A549 (cell line): ENCODE measurements at regions not wholly inside any gene's neighbourhood (a gene's known extent, or its start where the extent isn't known, plus 50 kb on each side); places are given as distances from the start of the nearest gene placed in this dataset.

ENCODE experiments used
- ATAC-seq, 2 experiments: fragments of 200-7000 bp in 1 of 2; fragments of >200 bp in 1 of 2; cut with Nextera tagmentation in 1 of 2; cut with Tn5 transposase in 1 of 2; 3 replicates each; pipeline versions ENCODE4 v1.8.0 to v1.9.1; 2018 to 2020; ENCODE audit warnings: mild to moderate bottlenecking in 1 of 2, moderate library complexity in 1 of 2
- CTCF ChIA-PET: fragments of 300-600 bp; sonication (Branson Sonifier 250); formaldehyde crosslinking; extraction: SDS; loops from one replicate; lab custom pipeline; 2021; ENCODE audit warnings: antibody characterized with exemption, inconsistent platforms; lab: Yijun Ruan, JAX
- POLR2A ChIA-PET: fragments of 350-600 bp; formaldehyde crosslinking; extraction: SDS; loops from one replicate; lab custom pipeline; 2021; ENCODE audit warnings: antibody characterized with exemption, inconsistent platforms; lab: Yijun Ruan, JAX
- DNase-seq, 2 experiments: peaks; one replicate each; pipeline versions ENCODE4 v3.0.0 to v3.0.0-alpha.2; 2011 to 2016; ENCODE audit warnings: low read depth in 1 of 2, low spot score in 1 of 2
- FAIRE-seq: peaks from 2 replicates; lab custom pipeline; 2011; peaks lifted over from hg19 to GRCh38; lab: Jason Lieb, UNC
- H3K27ac ChIP-seq, 2 experiments: fragments of >200 bp; sonication (Bioruptor Twin); formaldehyde crosslinking; 3 replicates each; pipeline ENCODE4 v1.5.1; 2016 to 2017
- H3K4me1 ChIP-seq: fragments of >200 bp; sonication (Bioruptor Twin); formaldehyde crosslinking; 3 replicates; pipeline ENCODE4 v1.6.1; 2016
- H3K4me2 ChIP-seq: fragments of >200 bp; sonication (Bioruptor Twin); formaldehyde crosslinking; 3 replicates; pipeline ENCODE4 v1.6.1; 2016
- H3K4me3 ChIP-seq: fragments of >200 bp; sonication (Bioruptor Twin); formaldehyde crosslinking; 3 replicates; pipeline ENCODE4 v1.5.1; 2016
- H3K9me3 ChIP-seq: fragments of >200 bp; sonication (Bioruptor Twin); formaldehyde crosslinking; 3 replicates; pipeline ENCODE4 v1.6.1; 2016
- ATOH8 ChIP-seq: fragments of 250-450 bp; sonication (Bioruptor Pico); IDR thresholded peaks from 2 replicates; pipeline ENCODE4 v1.5.0; 2020; ENCODE audit warnings: low read depth, mild to moderate bottlenecking, moderate library complexity
- BCL3 ChIP-seq: fragments of >200 bp; sonication (Bioruptor Twin); formaldehyde crosslinking; IDR thresholded peaks from 3 replicates; pipeline ENCODE4 v1.6.1; 2016
- BHLHE40 ChIP-seq: IDR thresholded peaks from 2 replicates; pipeline ENCODE4 v1.6.1; 2012; ENCODE audit warnings: low read depth, low read length, inconsistent platforms
- CHD4 ChIP-seq: fragments of 200-600 bp; sonication (generic); IDR thresholded peaks from 2 replicates; pipeline ENCODE4 v1.6.1; 2016; ENCODE audit warnings: antibody characterized with exemption, mild to moderate bottlenecking, borderline replicate concordance
- E2F6 ChIP-seq: IDR thresholded peaks from 2 replicates; pipeline ENCODE4 v1.6.1; 2012; ENCODE audit warnings: low read depth, borderline replicate concordance
- EHF ChIP-seq: fragments of 250-450 bp; sonication (Bioruptor Pico); IDR thresholded peaks from 2 replicates; pipeline ENCODE4 v1.5.0; 2020; ENCODE audit warnings: mild to moderate bottlenecking
- ELK1 ChIP-seq: fragments of 150-350 bp; IDR thresholded peaks from 2 replicates; pipeline ENCODE4 v1.6.1; 2014; ENCODE audit warnings: low read depth, mild to moderate bottlenecking, low read length
- FOSB ChIP-seq: fragments of 250-450 bp; sonication (Bioruptor Pico); IDR thresholded peaks from 2 replicates; pipeline ENCODE4 v1.5.0; 2020; ENCODE audit warnings: mild to moderate bottlenecking, moderate library complexity
- GATA3 ChIP-seq: IDR thresholded peaks from 2 replicates; pipeline ENCODE4 v1.6.1; 2012; ENCODE audit warnings: borderline replicate concordance
- HES2 ChIP-seq: fragments of >200 bp; sonication (Bioruptor Twin); formaldehyde crosslinking; IDR thresholded peaks from 2 replicates; pipeline ENCODE4 v1.6.1; 2016
- HMGXB4 ChIP-seq: fragments of 250-450 bp; sonication (Bioruptor Pico); IDR thresholded peaks from 2 replicates; pipeline ENCODE4 v1.5.0; 2021; ENCODE audit warnings: mild to moderate bottlenecking, moderate library complexity, borderline replicate concordance
- HOXB13 ChIP-seq: fragments of 250-450 bp; sonication (Bioruptor Pico); IDR thresholded peaks from 2 replicates; pipeline ENCODE4 v1.5.0; 2020; ENCODE audit warnings: low read depth, mild to moderate bottlenecking, moderate library complexity
- KDM5A ChIP-seq: fragments of 200-600 bp; sonication (generic); IDR thresholded peaks from 2 replicates; pipeline ENCODE4 v1.6.1; 2016; ENCODE audit warnings: antibody characterized with exemption, mild to moderate bottlenecking
- MAX ChIP-seq: IDR thresholded peaks from 2 replicates; pipeline ENCODE4 v1.6.1; 2012
- MAZ ChIP-seq: fragments of 150-350 bp; IDR thresholded peaks from 2 replicates; pipeline ENCODE4 v1.6.1; 2014; ENCODE audit warnings: antibody characterized with exemption, low read depth, low read length, borderline replicate concordance
- NFE2L2 ChIP-seq: fragments of 150-350 bp; conservative IDR thresholded peaks from 2 replicates; pipeline ENCODE4 v1.6.1; 2014; ENCODE audit warnings: low read length
- PBX3 ChIP-seq: IDR thresholded peaks from 2 replicates; pipeline ENCODE4 v1.6.1; 2012
- PHF8 ChIP-seq: fragments of 200-600 bp; sonication (generic); IDR thresholded peaks from 2 replicates; pipeline ENCODE4 v1.6.1; 2016; ENCODE audit warnings: low read depth, mild to moderate bottlenecking, antibody characterized with exemption, moderate library complexity, borderline replicate concordance
- POLR2A ChIP-seq: IDR thresholded peaks from 2 replicates; pipeline ENCODE4 v1.6.1; 2012; ENCODE audit warnings: mild to moderate bottlenecking, low read length
- POLR2AphosphoS2 ChIP-seq: conservative IDR thresholded peaks from 2 replicates; pipeline ENCODE4 v1.6.1; 2012; ENCODE audit warnings: low read length, improper control_type of control experiment, inconsistent platforms
- RARB ChIP-seq: fragments of 250-450 bp; sonication (Bioruptor Pico); IDR thresholded peaks from 2 replicates; pipeline ENCODE4 v1.8.0; 2021; ENCODE audit warnings: mild to moderate bottlenecking, moderate library complexity
- RCOR1 ChIP-seq: fragments of 150-350 bp; IDR thresholded peaks from 2 replicates; pipeline ENCODE4 v1.6.1; 2014; ENCODE audit warnings: antibody characterized with exemption, low read length, low read depth
- SMC3 ChIP-seq: fragments of >200 bp; sonication (Bioruptor Twin); formaldehyde crosslinking; IDR thresholded peaks from 3 replicates; pipeline ENCODE4 v1.6.1; 2018; ENCODE audit warnings: inconsistent platforms
- TFCP2L1 ChIP-seq: fragments of 250-450 bp; sonication (Bioruptor Pico); IDR thresholded peaks from 2 replicates; pipeline ENCODE4 v1.5.0; 2021; ENCODE audit warnings: mild to moderate bottlenecking
- TP53 ChIP-seq: fragments of 250-450 bp; sonication (Bioruptor Pico); IDR thresholded peaks from 2 replicates; pipeline ENCODE4 v1.5.0; 2021; ENCODE audit warnings: mild to moderate bottlenecking, moderate library complexity
- ZNF302 ChIP-seq: fragments of 250-450 bp; sonication (Bioruptor Pico); IDR thresholded peaks from 2 replicates; pipeline ENCODE4 v1.9.0; 2021; ENCODE audit warnings: inconsistent platforms, mild to moderate bottlenecking, moderate library complexity
- whole genome bisulfite sequencing: methylation state at CpG from one replicate; pipeline ENCODE4 v1.1.6; 2017; ENCODE audit errors: missing lambda C conversion rate; 5-methylcytosine and 5-hydroxymethylcytosine counted together

- TF ChIP-seq EHF (CRISPR knock-in tag) (no peak), TFCP2L1 (CRISPR knock-in tag) (no peak), MAX (no peak)
- TF ChIP-seq, all 56 proteins: peak for 0
These were observed 300.3 kb upstream of the MGAT5 start (continued) for GRCh38 chr2:133953524-133953923.

- CTCF ChIA-PET = no interaction called here
These were observed 299.2 kb upstream of the MGAT5 start for GRCh38 chr2:133954636-133955035.

GRCh38 chr2:133955169-133955568, 298.7 kb upstream of the MGAT5 start:
- Histone ChIP-seq H3K4me2 (no peak overlapping the region), H3K4me1 (no peaks in the 10 kb centered on the region), H3K27ac (no peak overlapping the region), H3K9me3 (no peaks in the 10 kb centered on the region), H3K4me3 (no peak overlapping the region)
- FAIRE-seq = no peak
- WGBS = 2% methylated on average over 3 of the region's 3 CpGs
- POLR2A ChIA-PET = no interaction called here
- CTCF ChIA-PET = interaction anchor here (0.6 kb wide), 2 partner anchors 268 to 291 kb away, joined by 3 read pairs; no protein-coding TSS in a partner anchor
- TF ChIP-seq GATA3 (no peak), ATOH8 (CRISPR knock-in tag) (no peak), PHF8 (no peak), HOXB13 (CRISPR knock-in tag) (no peak), POLR2A (no peak), SMC3 (no peak), KDM5A (no peak), POLR2AphosphoS2 (no peak), RCOR1 (no peak), E2F6 (no peak), HES2 (no peak), BHLHE40 (no peak)
- DNase-seq = no peak
- ATAC-seq = no peak

More at GRCh38 chr2:133954636-133955035, 299.2 kb upstream of the MGAT5 start:
- POLR2A ChIA-PET = no interaction called here
- H3K27ac ChIP-seq = no peak overlapping the region
- TF ChIP-seq BCL3 (no peak), ELK1 (no peak), ZNF302 (CRISPR knock-in tag) (no peak), MAX (no peak), CHD4 (no peak), MAZ (no peak), FOSB (CRISPR knock-in tag) (no peak), NFE2L2 (no peak), RARB (CRISPR knock-in tag) (no peak), TP53 (CRISPR knock-in tag) (no peak), HMGXB4 (no peak), PBX3 (no peak)
- ATAC-seq (no peak), FAIRE-seq (no peak), DNase-seq (no peak)
- no peaks in the 10 kb centered on the region for H3K4me1 ChIP-seq
- no peak overlapping the region for H3K4me2 ChIP-seq
- 0% methylated on average over 1 of the region's 1 CpG for WGBS
- no peaks in the 10 kb centered on the region for H3K9me3 ChIP-seq
- no peak overlapping the region for H3K4me3 ChIP-seq
